Hepatocyte (in vitro differentiated cells): ENCODE measurements at regions not wholly inside any gene's neighbourhood (a gene's known extent, or its start where the extent isn't known, plus 50 kb on each side); places are given as distances from the start of the nearest gene placed in this dataset.

Source experiments
- DNase-seq: peaks from one replicate; pipeline ENCODE4 v3.0.0-alpha.2; 2016; ENCODE audit warnings: low spot score
- H2AFZ ChIP-seq: fragments of 200-600 bp; sonication (generic); 2 replicates; pipeline ENCODE4 v1.6.0; 2016; ENCODE audit warnings: antibody characterized with exemption, mild to moderate bottlenecking
- H3K27ac ChIP-seq: fragments of 200-600 bp; sonication (generic); 2 replicates; pipeline ENCODE4 v1.5.1; 2016; ENCODE audit warnings: mild to moderate bottlenecking
- H3K27me3 ChIP-seq: fragments of 200-600 bp; sonication (generic); 2 replicates; pipeline ENCODE4 v1.6.1; 2016
- H3K36me3 ChIP-seq: fragments of 200-600 bp; sonication (generic); replicated peaks from 2 replicates; pipeline ENCODE4 v1.5.1; 2016; ENCODE audit warnings: low read depth; ENCODE audit not compliant: insufficient read depth
- H3K4me1 ChIP-seq: fragments of 200-600 bp; sonication (generic); 2 replicates; pipeline ENCODE4 v1.5.1; 2016; ENCODE audit warnings: mild to moderate bottlenecking, moderate library complexity; ENCODE audit not compliant: insufficient read depth
- H3K4me2 ChIP-seq: fragments of 200-600 bp; sonication (generic); 2 replicates; pipeline ENCODE4 v1.6.0; 2016
- H3K4me3 ChIP-seq: fragments of 200-600 bp; sonication (generic); 2 replicates; pipeline ENCODE4 v1.5.1; 2016; ENCODE audit warnings: mild to moderate bottlenecking
- H3K79me2 ChIP-seq: fragments of 200-600 bp; sonication (generic); 2 replicates; pipeline ENCODE4 v1.6.0; 2017; ENCODE audit warnings: mild to moderate bottlenecking
- H3K9me2 ChIP-seq: fragments of 200-600 bp; sonication (generic); replicated peaks from 2 replicates; pipeline ENCODE4 v1.6.0; 2017; ENCODE audit warnings: mild to moderate bottlenecking; ENCODE audit not compliant: insufficient read depth
- H3K9me3 ChIP-seq: fragments of 200-600 bp; sonication (generic); 2 replicates; pipeline ENCODE4 v1.5.1; 2016; ENCODE audit warnings: low read depth, mild to moderate bottlenecking
- H4K20me1 ChIP-seq: fragments of 200-600 bp; sonication (generic); 2 replicates; pipeline ENCODE4 v1.6.0; 2016; ENCODE audit warnings: mild to moderate bottlenecking; ENCODE audit not compliant: insufficient read depth, poor library complexity, severe bottlenecking
- CTCF ChIP-seq: fragments of 200-600 bp; sonication (generic); IDR thresholded peaks from 2 replicates; pipeline ENCODE4 v1.5.1; 2016; ENCODE audit warnings: antibody characterized with exemption, mild to moderate bottlenecking; ENCODE audit not compliant: poor library complexity
- EZH2 ChIP-seq: fragments of 200-600 bp; sonication (generic); IDR thresholded peaks from 2 replicates; pipeline ENCODE4 v1.6.1; 2016; ENCODE audit warnings: antibody characterized with exemption, mild to moderate bottlenecking, borderline replicate concordance
- EZH2phosphoT487 ChIP-seq: fragments of 200-600 bp; sonication (generic); IDR thresholded peaks from one replicate; pipeline ENCODE4 v1.6.1; 2018; ENCODE audit warnings: antibody characterized with exemption, mild to moderate bottlenecking, low read depth, moderate library complexity; ENCODE audit not compliant: unreplicated experiment, severe bottlenecking
- WGBS: methylation state at CpG from one replicate; pipeline ENCODE4 v1.1.6; 2016; ENCODE audit warnings: low lambda C conversion rate; ENCODE audit errors: missing lambda C conversion rate; 5-methylcytosine and 5-hydroxymethylcytosine counted together

GRCh38 chr13:109345433-109345941 lies 440.9 kb downstream of the IRS2 start:
- TF ChIP-seq EZH2 (no peak), CTCF (no peak), EZH2phosphoT487 (no peak)
- H3K9me2 ChIP-seq: no peaks in the 10 kb centered on the region
- H4K20me1 ChIP-seq: no peaks in the 10 kb centered on the region
- H3K27ac ChIP-seq: no peak overlapping the region
- H3K9me3 ChIP-seq: no peaks in the 10 kb centered on the region
- 57% methylated on average over 5 of the region's 5 CpGs for WGBS
- no peaks in the 10 kb centered on the region for H3K79me2 ChIP-seq
- H3K27me3 ChIP-seq: no peaks in the 10 kb centered on the region
- no peaks in the 10 kb centered on the region for H3K4me1 ChIP-seq
- H3K4me2 ChIP-seq: no peak overlapping the region
- H3K4me3 ChIP-seq: no peak overlapping the region
- DNase-seq: no peak
- no peaks in the 10 kb centered on the region for H3K36me3 ChIP-seq
- H2AFZ ChIP-seq: no peak overlapping the region

GRCh38 chr13:109344552-109345157 lies 441.7 kb downstream of the IRS2 start:
- Histone ChIP-seq H3K9me2 (no peaks in the 10 kb centered on the region), H3K79me2 (no peaks in the 10 kb centered on the region), H3K9me3 (no peaks in the 10 kb centered on the region), H2AFZ (no peak overlapping the region), H3K4me1 (no peaks in the 10 kb centered on the region), H3K4me3 (no peak overlapping the region), H3K27me3 (no peaks in the 10 kb centered on the region), H3K36me3 (no peaks in the 10 kb centered on the region), H3K27ac (no peak overlapping the region), H3K4me2 (no peak overlapping the region), H4K20me1 (no peaks in the 10 kb centered on the region)
- TF ChIP-seq EZH2: no peak
- TF ChIP-seq CTCF: no peak
- TF ChIP-seq EZH2phosphoT487: no peak
- no peak for DNase-seq
- whole genome bisulfite sequencing: 81% methylated on average over 9 of the region's 9 CpGs

- Histone ChIP-seq H3K4me3 (no peak overlapping the region), H3K4me1 (no peaks in the 10 kb centered on the region), H3K4me2 (no peak overlapping the region), H3K27ac (no peak overlapping the region), H3K36me3 (no peaks in the 10 kb centered on the region), H3K9me2 (no peaks in the 10 kb centered on the region), H3K9me3 (no peaks in the 10 kb centered on the region), H3K79me2 (no peaks in the 10 kb centered on the region), H4K20me1 (no peaks in the 10 kb centered on the region), H2AFZ (no peak overlapping the region), H3K27me3 (no peaks in the 10 kb centered on the region)
- no peak for DNase-seq
- TF ChIP-seq EZH2 (no peak), CTCF (no peak), EZH2phosphoT487 (no peak)
- WGBS: 34% methylated on average over 1 of the region's 1 CpG
These were observed 449.7 kb downstream of the IRS2 start for GRCh38 chr13:109336730-109337129.
